Skeletal muscle satellite cell (primary cell): ENCODE measurements at regions not wholly inside any gene's neighbourhood (a gene's known extent, or its start where the extent isn't known, plus 50 kb on each side); places are given as distances from the start of the nearest gene placed in this dataset. TPM values are rescaled to one million over a fixed set of nuclear protein-coding genes. Genes with fewer than 3 reads are reported as not detected.
"Not testable (repeated sequence)": the region's sequence is repeated elsewhere in the genome, so short reads cannot be mapped to it uniquely, and the experiment has no call there.

Experiments
- H3K27me3 ChIP-seq: 2 replicates; pipeline ENCODE4 v1.7.0; 2013; ENCODE audit warnings: low read length; ENCODE audit not compliant: control insufficient read depth, insufficient read depth
- H3K36me3 ChIP-seq: 2 replicates; pipeline ENCODE4 v1.7.0; 2013; ENCODE audit warnings: mild to moderate bottlenecking, control low read depth, low read length; ENCODE audit not compliant: insufficient read depth
- H3K4me1 ChIP-seq: 2 replicates; pipeline ENCODE4 v1.7.0; 2013; ENCODE audit warnings: low read length; ENCODE audit not compliant: control insufficient read depth, insufficient read depth
- H3K4me2 ChIP-seq: 2 replicates; pipeline ENCODE4 v1.7.0; 2013; ENCODE audit warnings: mild to moderate bottlenecking, low read length
- H3K4me3 ChIP-seq: 2 replicates; pipeline ENCODE4 v1.7.0; 2013; ENCODE audit warnings: low read length
- H3K9ac ChIP-seq: 2 replicates; pipeline ENCODE4 v1.7.0; 2013; ENCODE audit warnings: mild to moderate bottlenecking, low read depth, low read length, moderate library complexity
- H3K9me3 ChIP-seq: replicated peaks from 2 replicates; pipeline ENCODE4 v1.7.0; 2013; ENCODE audit warnings: mild to moderate bottlenecking, control low read depth, low read length
- small RNA-seq: library from RNA; depleted of rRNA; stranded (forward); fragments of <200 nt; gene quantifications from one replicate; pipeline ENCODE3, GENCODE V24; 2012

GRCh38 chr21:10016991-10017390, 504.4 kb upstream of the TPTE start:
- H3K36me3 ChIP-seq, H3K9ac ChIP-seq, H3K4me1 ChIP-seq, H3K4me2 ChIP-seq, H3K4me3 ChIP-seq, H3K9me3 ChIP-seq, H3K27me3 ChIP-seq: not testable (repeated sequence)

- H3K36me3 ChIP-seq, H3K4me1 ChIP-seq, H3K4me3 ChIP-seq, H3K27me3 ChIP-seq, H3K9ac ChIP-seq, H3K4me2 ChIP-seq, H3K9me3 ChIP-seq: not testable (repeated sequence)
Measured at GRCh38 chr21:10017757-10018156, 503.6 kb upstream of the TPTE start.

- H3K4me3 ChIP-seq, H3K4me2 ChIP-seq, H3K27me3 ChIP-seq, H3K4me1 ChIP-seq, H3K9ac ChIP-seq, H3K9me3 ChIP-seq, H3K36me3 ChIP-seq: not testable (repeated sequence)
Measured at GRCh38 chr21:10021462-10021861, 499.9 kb upstream of the TPTE start.

GRCh38 chr21:10022745-10023144, 498.6 kb upstream of the TPTE start:
- not testable (repeated sequence) for H3K36me3 ChIP-seq, H3K9ac ChIP-seq, H3K9me3 ChIP-seq, H3K4me2 ChIP-seq, H3K27me3 ChIP-seq, H3K4me3 ChIP-seq, H3K4me1 ChIP-seq

Small RNA genes lying in the stretch of these regions (small RNA-seq; reads per million reads assigned to genes)
- gene AC018692.3 (not detected), gene RF00003 (50.1 reads per million, percentile 96 among the genes with 10 or more reads in this experiment), gene RF00156 (not detected), gene RN7SL52P (not detected)
